HG02759 (cell line): ENCODE measurements at regions not wholly inside any gene's neighbourhood (a gene's known extent, or its start where the extent isn't known, plus 50 kb on each side); places are given as distances from the start of the nearest gene placed in this dataset.
A peak's percentile ranks its signal among the peaks of the same experiment; 100 is the strongest.
"Not testable (repeated sequence)": the region's sequence is repeated elsewhere in the genome, so short reads cannot be mapped to it uniquely, and the experiment has no call there.

ENCODE experiments used
- ATAC-seq: cut with Tn5 transposase; IDR thresholded peaks from one replicate; pipeline ENCODE4 v1.9.1; 2021; ENCODE audit warnings: mild to moderate bottlenecking, moderate library complexity; ENCODE audit not compliant: unreplicated experiment

- no peak for ATAC-seq
These were observed 87.9 kb upstream of the MSTN start for GRCh38 chr2:190150413-190150812.

GRCh38 chr2:190149908-190150307 is 87.4 kb upstream of the MSTN start:
- ATAC-seq = no peak

- ATAC-seq = no peak
These were observed 86.7 kb upstream of the MSTN start for GRCh38 chr2:190149200-190149599.

GRCh38 chr2:190146109-190146508 is 83.6 kb upstream of the MSTN start:
- ATAC-seq = not testable (repeated sequence)

GRCh38 chr2:190140474-190140873 is 77.9 kb upstream of the MSTN start:
- ATAC-seq = not testable (repeated sequence)

GRCh38 chr2:190139371-190139770 is 76.8 kb upstream of the MSTN start:
- no peak for ATAC-seq

- no peak for ATAC-seq
These were observed 75.5 kb upstream of the MSTN start for GRCh38 chr2:190138032-190138431.

GRCh38 chr2:190137561-190137960 is 75.0 kb upstream of the MSTN start:
- ATAC-seq = no peak

- no peak for ATAC-seq
These were observed 74.3 kb upstream of the MSTN start for GRCh38 chr2:190136825-190137224.

- ATAC-seq = no peak
These were observed 73.7 kb upstream of the MSTN start for GRCh38 chr2:190136259-190136658.

GRCh38 chr2:190129421-190130199 is 67.1 kb upstream of the MSTN start:
- ATAC-seq = no peak

GRCh38 chr2:190127651-190128050 is 65.1 kb upstream of the MSTN start:
- ATAC-seq = no peak

GRCh38 chr2:190126798-190127197 is 64.3 kb upstream of the MSTN start:
- no peak for ATAC-seq

GRCh38 chr2:190123956-190124355 is 61.4 kb upstream of the MSTN start:
- no peak for ATAC-seq

- ATAC-seq = peak; percentile 68
These were observed 59.4 kb upstream of the MSTN start for GRCh38 chr2:190121971-190122370.

- no peak for ATAC-seq
These were observed 58.8 kb upstream of the MSTN start for GRCh38 chr2:190121305-190121704.

- no peak for ATAC-seq
These were observed 57.5 kb upstream of the MSTN start for GRCh38 chr2:190119923-190120590.

GRCh38 chr2:190119257-190119656 is 56.7 kb upstream of the MSTN start:
- no peak for ATAC-seq

GRCh38 chr2:190117305-190117704 is 54.8 kb upstream of the MSTN start:
- ATAC-seq = no peak

- ATAC-seq = no peak
These were observed 50.5 kb upstream of the MSTN start for GRCh38 chr2:190113000-190113399.
